ENCODE measurements at regions not wholly inside any gene's neighbourhood (a gene's known extent, or its start where the extent isn't known, plus 50 kb on each side); places are given as distances from the start of the nearest gene placed in this dataset.
"Not testable (repeated sequence)": the region's sequence is repeated elsewhere in the genome, so short reads cannot be mapped to it uniquely, and the experiment has no call there.

GRCh38 chr10:130354573-130354954, 218.4 kb downstream of the GLRX3 start:
- no peak overlapping the region for H3K4me3 ChIP-seq (ENCODE audit: low read length)
- H2AFZ ChIP-seq (ENCODE audit: low read depth, low read length): no peak overlapping the region
- no peak overlapping the region for H3K4me2 ChIP-seq (ENCODE audit: low read length)
- no peaks in the 10 kb centered on the region for H3K79me2 ChIP-seq (ENCODE audit: low read length)
- no peaks in the 10 kb centered on the region for H3K36me3 ChIP-seq (replicated peaks; ENCODE audit: low read depth, low read length)
- H3K9me3 ChIP-seq (ENCODE audit: insufficient read depth, low read length): no peaks in the 10 kb centered on the region
- H3K27me3 ChIP-seq (ENCODE audit: low read depth, low read length): no peaks in the 10 kb centered on the region
- H4K20me1 ChIP-seq (ENCODE audit: insufficient read depth, low read length): no peaks in the 10 kb centered on the region
- H3K9ac ChIP-seq (ENCODE audit: low read length): no peak overlapping the region
- TF ChIP-seq EZH2phosphoT487 (IDR thresholded peaks at IDR 0.05; ENCODE audit: low read depth) (no peak), CTCF (IDR thresholded peaks at IDR 0.05; ENCODE audit: low read depth, low read length) (no peak)
- no peak overlapping the region for H3K27ac ChIP-seq (ENCODE audit: low read length)
- no peaks in the 10 kb centered on the region for H3K4me1 ChIP-seq (ENCODE audit: low read length)

GRCh38 chr10:130354976-130355795, 219.0 kb downstream of the GLRX3 start:
- Histone ChIP-seq H3K4me1 (ENCODE audit: low read length) (no peaks in the 10 kb centered on the region), H3K9me3 (ENCODE audit: insufficient read depth, low read length) (no peaks in the 10 kb centered on the region), H3K27ac (ENCODE audit: low read length) (no peak overlapping the region), H3K4me2 (ENCODE audit: low read length) (no peak overlapping the region), H3K79me2 (ENCODE audit: low read length) (no peaks in the 10 kb centered on the region), H3K4me3 (ENCODE audit: low read length) (no peak overlapping the region), H3K27me3 (ENCODE audit: low read depth, low read length) (no peaks in the 10 kb centered on the region), H4K20me1 (ENCODE audit: insufficient read depth, low read length) (no peaks in the 10 kb centered on the region), H2AFZ (ENCODE audit: low read depth, low read length) (no peak overlapping the region), H3K36me3 (replicated peaks; ENCODE audit: low read depth, low read length) (no peaks in the 10 kb centered on the region), H3K9ac (ENCODE audit: low read length) (no peak overlapping the region)
- TF ChIP-seq CTCF (IDR thresholded peaks at IDR 0.05; ENCODE audit: low read depth, low read length): no peak
- TF ChIP-seq EZH2phosphoT487 (IDR thresholded peaks at IDR 0.05; ENCODE audit: low read depth): no peak

- not testable (repeated sequence) for H3K27me3 ChIP-seq (ENCODE audit: low read depth, low read length); H3K9me3 ChIP-seq (ENCODE audit: insufficient read depth, low read length); H3K27ac ChIP-seq (ENCODE audit: low read length); H2AFZ ChIP-seq (ENCODE audit: low read depth, low read length); H4K20me1 ChIP-seq (ENCODE audit: insufficient read depth, low read length); H3K79me2 ChIP-seq (ENCODE audit: low read length); H3K9ac ChIP-seq (ENCODE audit: low read length); H3K4me1 ChIP-seq (ENCODE audit: low read length); H3K4me3 ChIP-seq (ENCODE audit: low read length); H3K36me3 ChIP-seq (replicated peaks; ENCODE audit: low read depth, low read length); H3K4me2 ChIP-seq (ENCODE audit: low read length)
Measured at GRCh38 chr10:130356429-130356828, 220.2 kb downstream of the GLRX3 start.

GRCh38 chr10:130357226-130357625, 221.0 kb downstream of the GLRX3 start:
- no peak overlapping the region for H3K27ac ChIP-seq (ENCODE audit: low read length)

More at GRCh38 chr10:130357226-130357625, 221.0 kb downstream of the GLRX3 start:
- Histone ChIP-seq H3K4me1 (ENCODE audit: low read length) (no peaks in the 10 kb centered on the region), H2AFZ (ENCODE audit: low read depth, low read length) (no peak overlapping the region), H3K79me2 (ENCODE audit: low read length) (no peaks in the 10 kb centered on the region), H3K36me3 (replicated peaks; ENCODE audit: low read depth, low read length) (no peaks in the 10 kb centered on the region), H3K4me2 (ENCODE audit: low read length) (no peak overlapping the region), H3K9ac (ENCODE audit: low read length) (no peak overlapping the region), H3K9me3 (ENCODE audit: insufficient read depth, low read length) (no peaks in the 10 kb centered on the region), H4K20me1 (ENCODE audit: insufficient read depth, low read length) (no peaks in the 10 kb centered on the region), H3K27me3 (ENCODE audit: low read depth, low read length) (no peaks in the 10 kb centered on the region), H3K4me3 (ENCODE audit: low read length) (no peak overlapping the region)
- TF ChIP-seq CTCF (IDR thresholded peaks at IDR 0.05; ENCODE audit: low read depth, low read length) (no peak), EZH2phosphoT487 (IDR thresholded peaks at IDR 0.05; ENCODE audit: low read depth) (no peak)

All from OCI-LY3 (cell line).